GM12875 (cell line): ENCODE measurements at regions not wholly inside any gene's neighbourhood (a gene's known extent, or its start where the extent isn't known, plus 50 kb on each side); places are given as distances from the start of the nearest gene placed in this dataset.

ENCODE experiments used
- H3K4me3 ChIP-seq: one replicate; pipeline ENCODE4 v1.5.1; 2011; ENCODE audit warnings: low read depth, low read length, control low read depth
- CTCF ChIP-seq: IDR thresholded peaks from 2 replicates; pipeline ENCODE4 v1.5.1; 2011; ENCODE audit warnings: low read depth, mild to moderate bottlenecking, control low read depth, inconsistent platforms, low read length, moderate library complexity, borderline replicate concordance; ENCODE audit not compliant: insufficient read depth

- no peak overlapping the region for H3K4me3 ChIP-seq
- no peak for TF ChIP-seq CTCF
Observed at GRCh38 chr13:91174886-91175501, 172.5 kb upstream of the MIR17HG start.

- no peak for TF ChIP-seq CTCF
- no peak overlapping the region for H3K4me3 ChIP-seq
Observed at GRCh38 chr13:91178099-91178498, 169.4 kb upstream of the MIR17HG start.

- TF ChIP-seq CTCF = no peak
- H3K4me3 ChIP-seq = no peak overlapping the region
Observed at GRCh38 chr13:91181892-91182291, 165.6 kb upstream of the MIR17HG start.

GRCh38 chr13:91184244-91184926, 163.1 kb upstream of the MIR17HG start:
- no peak overlapping the region for H3K4me3 ChIP-seq
- TF ChIP-seq CTCF = no peak

GRCh38 chr13:91185294-91185863, 162.1 kb upstream of the MIR17HG start:
- TF ChIP-seq CTCF = no peak

GRCh38 chr13:91187522-91187921, 160.0 kb upstream of the MIR17HG start:
- no peak overlapping the region for H3K4me3 ChIP-seq
- no peak for TF ChIP-seq CTCF

More at GRCh38 chr13:91185294-91185863, 162.1 kb upstream of the MIR17HG start:
- no peak overlapping the region for H3K4me3 ChIP-seq

- no peak overlapping the region for H3K4me3 ChIP-seq
- TF ChIP-seq CTCF = no peak
Observed at GRCh38 chr13:91189506-91189905, 158.0 kb upstream of the MIR17HG start.
